CD14-positive monocyte (primary cell): ENCODE measurements at regions not wholly inside any gene's neighbourhood (a gene's known extent, or its start where the extent isn't known, plus 50 kb on each side); places are given as distances from the start of the nearest gene placed in this dataset.

Source experiments
- DNase-seq, 3 donors: peaks; one replicate each; pipeline ENCODE4 v3.0.0-alpha.2; 2011 to 2022
- H2AFZ ChIP-seq: 2 replicates; pipeline ENCODE4 v1.6.0; 2012; ENCODE audit warnings: mild to moderate bottlenecking, low read depth, low read length, inconsistent platforms; ENCODE audit not compliant: insufficient read depth, poor library complexity, severe bottlenecking
- H3K27ac ChIP-seq, 2 donors: 1 replicate in 1 of 2; 2 replicates in 1 of 2; pipeline ENCODE4 v1.5.1; 2012 to 2013; ENCODE audit warnings: low read length in 2 of 2, control low read depth in 1 of 2, inconsistent platforms in 1 of 2, low read depth in 1 of 2, mild to moderate bottlenecking in 1 of 2
- H3K27me3 ChIP-seq, 2 donors: one replicate each; pipeline versions ENCODE4 v1.6.0 to v1.6.1; 2011 to 2013; ENCODE audit warnings: low read length in 2 of 2; ENCODE audit not compliant: control insufficient read depth in 2 of 2, insufficient read depth in 2 of 2
- H3K36me3 ChIP-seq, 2 donors: replicated peaks in 1 of 2; 1 replicate in 1 of 2; 2 replicates in 1 of 2; pipeline versions ENCODE4 v1.5.1 to v1.6.1; 2012 to 2013; ENCODE audit warnings: low read length in 2 of 2, control low read depth in 1 of 2, inconsistent platforms in 1 of 2, mild to moderate bottlenecking in 1 of 2; ENCODE audit not compliant: insufficient read depth in 2 of 2, control insufficient read depth in 1 of 2
- H3K4me1 ChIP-seq, 2 donors: 1 replicate in 1 of 2; 2 replicates in 1 of 2; pipeline versions ENCODE4 v1.5.1 to v1.6.1; 2012 to 2013; ENCODE audit warnings: low read length in 2 of 2, control low read depth in 1 of 2, inconsistent platforms in 1 of 2, mild to moderate bottlenecking in 1 of 2, moderate library complexity in 1 of 2; ENCODE audit not compliant: insufficient read depth in 2 of 2, control insufficient read depth in 1 of 2
- H3K4me2 ChIP-seq: replicated peaks from 2 replicates; pipeline ENCODE3; 2012; ENCODE audit warnings: low read length, moderate library complexity, mild to moderate bottlenecking; ENCODE audit not compliant: poor library complexity, severe bottlenecking; ENCODE audit errors: extremely low read depth
- H3K4me3 ChIP-seq, 3 experiments: fragments of 200-600 bp in 1 of 3; sonication (generic) in 1 of 3; replicated peaks in 1 of 3; 1 replicate in 2 of 3; 2 replicates in 1 of 3; pipeline ENCODE4 v1.5.1; 2011 to 2013; ENCODE audit warnings: low read length in 3 of 3, mild to moderate bottlenecking in 3 of 3, control low read depth in 2 of 3, low read depth in 2 of 3, inconsistent platforms in 1 of 3, moderate library complexity in 1 of 3
- H3K79me2 ChIP-seq: 2 replicates; pipeline ENCODE4 v1.6.0; 2012; ENCODE audit warnings: mild to moderate bottlenecking, control low read depth, inconsistent platforms, low read length, moderate library complexity; ENCODE audit not compliant: insufficient read depth
- H3K9ac ChIP-seq: 2 replicates; pipeline ENCODE4 v1.6.0; 2017; ENCODE audit warnings: low read length, mild to moderate bottlenecking; ENCODE audit not compliant: insufficient read depth, poor library complexity, severe bottlenecking
- H3K9me3 ChIP-seq, 2 donors: replicated peaks in 1 of 2; 1 replicate in 1 of 2; 2 replicates in 1 of 2; pipeline versions ENCODE4 v1.5.1 to v1.6.1; 2012 to 2013; ENCODE audit warnings: low read length in 2 of 2, control low read depth in 1 of 2; ENCODE audit not compliant: control insufficient read depth in 1 of 2, insufficient read depth in 1 of 2
- H4K20me1 ChIP-seq: 2 replicates; pipeline ENCODE4 v1.6.0; 2012; ENCODE audit warnings: mild to moderate bottlenecking, low read length, control low read depth, moderate library complexity; ENCODE audit not compliant: insufficient read depth
- H3K27ac Mint-ChIP-seq, 7 donors: one replicate each; pipeline ENCODE4 v1.8.0; 2020; ENCODE audit warnings: mild to moderate bottlenecking in 7 of 7, mixed read lengths in 7 of 7, moderate library complexity in 6 of 7, inconsistent platforms in 2 of 7
- H3K27me3 Mint-ChIP-seq, 3 donors: one replicate each; pipeline ENCODE4 v1.8.0; 2021 to 2022; ENCODE audit warnings: low read depth in 3 of 3, mild to moderate bottlenecking in 3 of 3, mixed read lengths in 3 of 3, moderate library complexity in 3 of 3, inconsistent platforms in 1 of 3
- H3K36me3 Mint-ChIP-seq, 2 donors: one replicate each; pipeline ENCODE4 v1.8.0; 2020; ENCODE audit warnings: mixed read lengths in 2 of 2, inconsistent platforms in 1 of 2, mild to moderate bottlenecking in 1 of 2
- H3K4me1 Mint-ChIP-seq: one replicate; pipeline ENCODE4 v1.8.0; 2020; ENCODE audit warnings: mild to moderate bottlenecking, mixed read lengths
- H3K4me3 Mint-ChIP-seq, 2 donors: one replicate each; pipeline ENCODE4 v1.8.0; 2020; ENCODE audit warnings: mild to moderate bottlenecking in 2 of 2, mixed read lengths in 2 of 2, moderate library complexity in 1 of 2
- H3K9me3 Mint-ChIP-seq, 7 donors: one replicate each; pipeline ENCODE4 v1.8.0; 2020 to 2022; ENCODE audit warnings: mixed read lengths in 7 of 7, mild to moderate bottlenecking in 6 of 7, moderate library complexity in 6 of 7, inconsistent platforms in 2 of 7
- WGBS: methylation state at CpG from one replicate; pipeline ENCODE4 v1.1.5; 2013; ENCODE audit warnings: missing lambda C conversion rate; ENCODE audit not compliant: insufficient coverage; 5-methylcytosine and 5-hydroxymethylcytosine counted together
- intact Hi-C, 2 donors: fragments of 100-400 bp; cut with micrococcal nuclease; formaldehyde crosslinking; loops; one replicate each; pipeline versions ENCODE4 v1.15.0 to v1.15.1; 2023
- TF ChIP-seq, protein P1 (sequence below): fragments of 200-600 bp; IDR thresholded peaks from one replicate; pipeline ENCODE4 v1.8.0; 2022; ENCODE audit warnings: antibody characterized with exemption, mild to moderate bottlenecking

DNA sequence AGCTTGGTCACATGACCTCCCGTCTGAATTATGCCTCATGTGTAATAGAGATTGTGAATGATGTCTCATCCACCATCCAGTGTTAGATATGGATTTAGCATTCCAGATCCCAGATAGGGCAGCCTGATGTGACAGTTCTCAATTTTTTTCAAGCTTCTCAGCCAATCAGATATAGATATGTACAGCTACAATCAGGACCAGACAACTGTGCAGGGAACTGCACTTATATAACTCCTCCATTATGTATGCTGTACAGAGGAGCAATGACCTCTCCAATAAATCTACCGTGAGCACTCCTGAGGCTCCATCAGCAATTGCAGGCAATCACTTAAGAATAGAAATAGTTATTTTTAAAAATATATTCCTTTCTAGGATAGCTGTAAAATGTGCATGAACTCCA is 722.8 kb upstream of the SOX9 start:
- TF ChIP-seq, protein P1, sequence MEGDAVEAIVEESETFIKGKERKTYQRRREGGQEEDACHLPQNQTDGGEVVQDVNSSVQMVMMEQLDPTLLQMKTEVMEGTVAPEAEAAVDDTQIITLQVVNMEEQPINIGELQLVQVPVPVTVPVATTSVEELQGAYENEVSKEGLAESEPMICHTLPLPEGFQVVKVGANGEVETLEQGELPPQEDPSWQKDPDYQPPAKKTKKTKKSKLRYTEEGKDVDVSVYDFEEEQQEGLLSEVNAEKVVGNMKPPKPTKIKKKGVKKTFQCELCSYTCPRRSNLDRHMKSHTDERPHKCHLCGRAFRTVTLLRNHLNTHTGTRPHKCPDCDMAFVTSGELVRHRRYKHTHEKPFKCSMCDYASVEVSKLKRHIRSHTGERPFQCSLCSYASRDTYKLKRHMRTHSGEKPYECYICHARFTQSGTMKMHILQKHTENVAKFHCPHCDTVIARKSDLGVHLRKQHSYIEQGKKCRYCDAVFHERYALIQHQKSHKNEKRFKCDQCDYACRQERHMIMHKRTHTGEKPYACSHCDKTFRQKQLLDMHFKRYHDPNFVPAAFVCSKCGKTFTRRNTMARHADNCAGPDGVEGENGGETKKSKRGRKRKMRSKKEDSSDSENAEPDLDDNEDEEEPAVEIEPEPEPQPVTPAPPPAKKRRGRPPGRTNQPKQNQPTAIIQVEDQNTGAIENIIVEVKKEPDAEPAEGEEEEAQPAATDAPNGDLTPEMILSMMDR = no peak

GRCh38 chr17:71398800-71399219 is 722.0 kb upstream of the SOX9 start:
- 47% methylated on average over 4 of the region's 4 CpGs for WGBS
- H3K4me1 ChIP-seq = no peaks in the 10 kb centered on the region
- H3K27ac ChIP-seq = no peak overlapping the region
- no peaks in the 10 kb centered on the region for H4K20me1 ChIP-seq
- H3K9me3 ChIP-seq = no peaks in the 10 kb centered on the region
- no peaks in the 10 kb centered on the region for H3K27me3 ChIP-seq
- Mint-ChIP-seq H3K27ac (no peak overlapping the region), H3K4me3 (no peak overlapping the region), H3K9me3 (peaks cover 0 to 10% (median 5%) of the 10 kb centered on the region in 7 donors), H3K27me3 (peaks cover 0 to 1% (median 0%) of the 10 kb centered on the region in 3 donors), H3K36me3 (no peaks in the 10 kb centered on the region), H3K4me1 (no peaks in the 10 kb centered on the region)
- DNase-seq = no peak
- H3K4me2 ChIP-seq = no peak overlapping the region
- intact Hi-C loops = no loop called here
- no peaks in the 10 kb centered on the region for H3K79me2 ChIP-seq
- no peaks in the 10 kb centered on the region for H3K36me3 ChIP-seq
- no peak overlapping the region for H3K9ac ChIP-seq
- no peak overlapping the region for H2AFZ ChIP-seq
- TF ChIP-seq, protein P1 = no peak
- H3K4me3 ChIP-seq = no peak overlapping the region

More for the DNA sequence above, 722.8 kb upstream of the SOX9 start:
- Histone ChIP-seq H3K9ac (no peak overlapping the region), H3K4me1 (no peaks in the 10 kb centered on the region), H3K36me3 (no peaks in the 10 kb centered on the region), H3K79me2 (no peaks in the 10 kb centered on the region), H3K9me3 (no peaks in the 10 kb centered on the region), H2AFZ (no peak overlapping the region), H4K20me1 (no peaks in the 10 kb centered on the region), H3K27ac (no peak overlapping the region), H3K27me3 (no peaks in the 10 kb centered on the region), H3K4me3 (no peak overlapping the region), H3K4me2 (no peak overlapping the region)
- WGBS = no CpG with 5 or more reads among the region's 2 CpGs
- no peaks in the 10 kb centered on the region for H3K4me1 Mint-ChIP-seq
- H3K9me3 Mint-ChIP-seq = peaks cover 0 to 6% (median 0%) of the 10 kb centered on the region in 7 donors
- intact Hi-C loops = no loop called here
- H3K36me3 Mint-ChIP-seq = no peaks in the 10 kb centered on the region
- no peak for DNase-seq
- no peak overlapping the region for H3K27ac Mint-ChIP-seq
- H3K4me3 Mint-ChIP-seq = no peak overlapping the region
- H3K27me3 Mint-ChIP-seq = no peaks in the 10 kb centered on the region
